AG09319 (cell line): ENCODE measurements at regions not wholly inside any gene's neighbourhood (a gene's known extent, or its start where the extent isn't known, plus 50 kb on each side); places are given as distances from the start of the nearest gene placed in this dataset.

Experiments used
- DNase-seq: peaks from one replicate; pipeline ENCODE4 v3.0.0-alpha.2; 2010; ENCODE audit warnings: low read depth; ENCODE audit errors: extremely low read depth
- TF ChIP-seq, protein P1 (sequence below): IDR thresholded peaks from 2 replicates; pipeline ENCODE4 v1.5.1; 2011; ENCODE audit warnings: low read depth, mild to moderate bottlenecking, inconsistent platforms, low read length, moderate library complexity

DNA sequence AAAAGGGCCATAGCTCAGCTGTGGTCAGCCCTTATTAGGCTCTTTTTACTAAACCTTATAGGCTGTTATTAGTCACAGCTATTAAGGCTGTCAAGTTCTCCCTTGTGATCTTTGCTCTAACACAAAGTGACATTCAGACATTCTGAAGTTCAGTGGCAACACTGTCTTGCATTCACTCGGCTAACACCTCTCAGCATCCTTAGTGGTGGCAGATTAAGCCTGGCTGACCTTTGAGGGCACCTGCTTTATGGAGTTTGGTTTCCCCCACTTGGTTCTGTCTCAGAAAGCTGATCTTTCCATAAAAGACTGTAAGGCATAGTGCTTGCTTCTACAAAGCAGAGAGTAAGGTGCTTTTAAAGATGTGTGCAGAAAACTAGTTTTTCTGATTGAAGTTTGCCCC is 677.4 kb upstream of the TMEM132C start:
- DNase-seq, result no peak
- TF ChIP-seq, protein P1, sequence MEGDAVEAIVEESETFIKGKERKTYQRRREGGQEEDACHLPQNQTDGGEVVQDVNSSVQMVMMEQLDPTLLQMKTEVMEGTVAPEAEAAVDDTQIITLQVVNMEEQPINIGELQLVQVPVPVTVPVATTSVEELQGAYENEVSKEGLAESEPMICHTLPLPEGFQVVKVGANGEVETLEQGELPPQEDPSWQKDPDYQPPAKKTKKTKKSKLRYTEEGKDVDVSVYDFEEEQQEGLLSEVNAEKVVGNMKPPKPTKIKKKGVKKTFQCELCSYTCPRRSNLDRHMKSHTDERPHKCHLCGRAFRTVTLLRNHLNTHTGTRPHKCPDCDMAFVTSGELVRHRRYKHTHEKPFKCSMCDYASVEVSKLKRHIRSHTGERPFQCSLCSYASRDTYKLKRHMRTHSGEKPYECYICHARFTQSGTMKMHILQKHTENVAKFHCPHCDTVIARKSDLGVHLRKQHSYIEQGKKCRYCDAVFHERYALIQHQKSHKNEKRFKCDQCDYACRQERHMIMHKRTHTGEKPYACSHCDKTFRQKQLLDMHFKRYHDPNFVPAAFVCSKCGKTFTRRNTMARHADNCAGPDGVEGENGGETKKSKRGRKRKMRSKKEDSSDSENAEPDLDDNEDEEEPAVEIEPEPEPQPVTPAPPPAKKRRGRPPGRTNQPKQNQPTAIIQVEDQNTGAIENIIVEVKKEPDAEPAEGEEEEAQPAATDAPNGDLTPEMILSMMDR, result no peak

DNA sequence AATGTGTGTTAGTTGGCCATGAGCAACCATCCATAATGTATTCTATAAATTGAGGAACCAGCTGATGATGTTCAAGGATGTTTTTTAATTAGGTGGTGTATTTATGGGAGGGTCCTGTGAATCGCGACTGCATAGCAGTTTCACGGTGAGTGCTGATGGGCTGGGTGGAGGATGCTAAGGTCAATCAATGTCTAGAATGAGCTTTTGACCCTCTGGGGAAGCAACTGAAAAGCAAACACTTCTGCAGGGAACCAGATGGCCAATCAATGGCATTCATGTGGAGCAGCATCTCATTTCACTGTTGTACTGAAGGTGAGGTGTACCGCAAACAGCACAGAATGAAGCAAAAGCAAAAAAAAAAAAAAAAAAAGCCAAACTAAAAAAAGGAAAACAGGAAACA is 676.1 kb upstream of the TMEM132C start:
- TF ChIP-seq, protein P1, result no peak
- no peak for DNase-seq

DNA sequence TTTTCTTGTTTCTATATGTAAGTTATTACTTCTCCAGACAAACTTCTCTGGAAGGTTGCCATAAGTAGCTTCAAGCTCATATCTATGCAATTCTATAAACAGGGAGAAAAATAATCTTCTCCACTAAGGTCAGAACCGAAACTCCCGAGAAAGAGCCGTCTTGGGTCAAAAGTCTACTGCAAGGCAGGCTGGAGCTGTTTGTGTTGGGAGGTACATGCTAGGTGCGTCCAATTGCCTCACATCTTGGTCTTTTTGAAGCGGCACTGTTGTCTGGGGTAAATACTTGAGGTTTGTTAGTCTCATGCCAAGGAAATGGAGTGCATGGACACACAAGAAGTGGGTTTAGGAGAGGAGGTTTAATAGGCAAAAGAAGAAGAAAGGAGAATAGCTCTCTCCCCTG is 674.7 kb upstream of the TMEM132C start:
- TF ChIP-seq, protein P1, result no peak
- no peak for DNase-seq

DNA sequence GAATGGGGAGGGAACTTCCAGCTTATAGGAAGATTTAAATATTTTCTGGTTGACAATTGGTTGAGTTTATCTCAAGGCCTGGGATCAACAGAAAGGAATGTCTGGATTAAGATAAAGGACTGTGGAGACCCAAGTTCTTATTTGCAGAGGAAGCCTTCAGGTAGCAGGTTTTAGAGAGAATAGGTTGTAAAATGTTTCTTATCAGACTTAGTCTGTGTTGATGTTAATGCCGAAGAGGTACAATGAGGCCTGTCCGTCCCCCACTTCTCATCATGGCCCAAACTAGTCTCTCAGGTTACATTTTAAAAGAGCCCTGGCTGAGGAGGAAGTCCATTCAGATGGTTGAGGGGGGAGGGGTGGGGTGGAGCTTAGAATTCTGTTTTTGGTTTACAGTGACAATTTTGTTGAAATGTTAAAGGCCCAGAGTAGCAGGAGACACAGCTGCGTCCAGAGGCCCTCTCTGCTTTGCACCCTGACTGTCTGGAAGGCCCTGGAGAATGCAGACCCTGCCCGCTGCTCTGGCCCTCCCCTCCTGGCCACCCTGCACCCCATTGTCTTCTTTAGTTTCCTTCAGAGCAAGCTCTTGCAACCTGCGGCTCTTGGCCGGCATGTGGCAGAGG is 672.5 kb upstream of the TMEM132C start:
- DNase-seq, result no peak
- TF ChIP-seq, protein P1, result no peak

DNA sequence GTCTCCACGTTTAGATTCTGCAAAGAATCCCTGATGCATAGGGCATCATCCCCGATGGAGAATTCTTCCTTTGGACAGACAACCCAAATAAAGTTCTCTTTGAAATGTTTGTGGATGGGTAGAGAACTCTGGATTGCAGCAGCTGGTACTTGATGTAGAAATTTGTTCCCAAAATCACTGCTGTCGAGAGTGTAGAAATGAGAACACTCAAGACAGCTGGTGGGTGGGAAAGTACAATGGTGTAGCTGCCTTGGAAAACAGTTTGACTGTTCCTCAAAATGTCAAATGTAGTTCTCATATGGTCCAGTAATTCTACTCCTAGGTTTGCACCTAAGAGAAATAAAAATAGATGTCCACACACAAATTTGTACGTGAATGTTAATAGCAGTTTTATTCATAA is 671.5 kb upstream of the TMEM132C start:
- TF ChIP-seq, protein P1, result no peak

DNA sequence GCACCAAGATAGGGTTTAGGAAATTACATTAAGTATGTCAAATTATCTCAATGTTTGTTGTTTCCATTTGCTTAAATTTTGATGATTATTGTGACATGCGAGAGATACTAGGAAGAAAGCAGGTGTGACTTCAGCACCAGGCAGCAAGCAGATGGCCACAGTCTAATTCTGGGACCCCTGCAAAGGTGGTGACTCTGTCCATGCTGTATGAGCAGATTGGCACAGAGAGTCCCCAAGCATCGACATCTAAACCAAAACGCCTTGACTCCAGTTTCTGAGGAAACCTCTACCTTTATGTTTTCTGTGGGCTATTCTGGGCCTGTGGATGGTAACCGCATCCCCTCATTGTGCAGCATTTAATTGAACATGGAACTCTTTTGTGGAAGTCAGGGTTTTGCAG is 670.1 kb upstream of the TMEM132C start:
- TF ChIP-seq, protein P1, result no peak
- DNase-seq, result no peak

More for the DNA sequence above, 671.5 kb upstream of the TMEM132C start:
- no peak for DNase-seq

DNA sequence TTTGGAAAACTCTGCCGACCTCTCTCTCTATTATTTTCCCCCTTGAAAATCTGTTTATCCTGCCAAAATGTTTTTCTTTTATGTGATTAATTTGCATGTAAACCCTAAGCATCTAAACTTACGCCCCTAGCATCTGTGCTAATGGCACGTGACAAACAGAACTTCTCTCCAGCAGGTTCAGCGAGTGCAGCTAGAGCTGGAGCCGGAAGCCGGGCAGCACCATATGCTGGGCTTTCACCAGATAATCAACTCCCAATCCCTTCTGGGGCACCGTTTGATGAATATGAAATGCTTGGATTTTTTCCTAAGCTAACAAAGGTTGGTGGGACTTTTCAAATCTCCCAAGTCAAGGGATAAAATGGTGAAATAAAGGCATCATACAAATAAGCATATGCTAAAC is 667.5 kb upstream of the TMEM132C start:
- TF ChIP-seq, protein P1, result no peak
- no peak for DNase-seq
